ENCODE measurements at regions not wholly inside any gene's neighbourhood (a gene's known extent, or its start where the extent isn't known, plus 50 kb on each side); places are given as distances from the start of the nearest gene placed in this dataset.
A peak's percentile ranks its signal among the peaks of the same experiment; 100 is the strongest.

DNA sequence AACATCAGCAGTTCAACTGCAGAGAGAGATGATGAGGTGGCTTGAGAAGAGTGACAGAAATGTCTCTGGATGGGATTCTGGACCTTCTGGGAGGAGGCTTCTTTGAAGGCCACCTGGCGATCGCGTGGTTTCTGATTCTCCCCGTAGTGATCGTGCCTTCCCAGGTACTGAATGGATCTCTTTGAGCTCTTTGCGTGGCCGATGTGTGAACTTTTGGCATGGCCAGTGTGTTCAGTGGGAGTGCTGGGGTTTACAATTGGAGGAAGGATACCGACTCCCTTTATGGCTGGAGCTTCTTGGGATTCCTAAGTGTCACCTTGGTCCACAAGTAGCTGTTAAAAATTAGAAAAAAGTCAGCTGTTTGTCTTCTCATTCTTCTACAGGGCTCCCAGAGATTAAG, 374.7 kb downstream of the C12orf75 start:
- DNase-seq (ENCODE audit: low read depth): no peak

DNA sequence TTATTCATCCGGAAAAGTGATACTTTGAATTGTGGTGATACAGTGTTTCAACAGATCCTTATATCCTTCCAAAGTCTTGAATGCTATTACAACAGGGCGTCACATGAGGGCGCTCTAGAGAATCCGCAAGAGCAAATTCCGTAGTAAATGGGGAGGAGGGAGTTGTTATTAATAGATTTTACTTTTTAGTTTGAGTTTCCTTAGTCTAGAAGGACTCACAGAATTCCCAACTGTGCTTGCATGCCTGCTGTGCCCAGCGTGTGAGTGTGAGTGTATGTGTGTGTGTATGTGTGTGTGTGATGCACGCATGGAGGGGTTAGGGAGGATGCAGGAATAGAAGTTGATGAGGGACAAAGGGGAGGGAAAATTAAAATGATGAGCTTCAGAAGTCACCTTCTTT, 375.3 kb downstream of the C12orf75 start:
- peak; percentile 29 for DNase-seq (ENCODE audit: low read depth)

DNA sequence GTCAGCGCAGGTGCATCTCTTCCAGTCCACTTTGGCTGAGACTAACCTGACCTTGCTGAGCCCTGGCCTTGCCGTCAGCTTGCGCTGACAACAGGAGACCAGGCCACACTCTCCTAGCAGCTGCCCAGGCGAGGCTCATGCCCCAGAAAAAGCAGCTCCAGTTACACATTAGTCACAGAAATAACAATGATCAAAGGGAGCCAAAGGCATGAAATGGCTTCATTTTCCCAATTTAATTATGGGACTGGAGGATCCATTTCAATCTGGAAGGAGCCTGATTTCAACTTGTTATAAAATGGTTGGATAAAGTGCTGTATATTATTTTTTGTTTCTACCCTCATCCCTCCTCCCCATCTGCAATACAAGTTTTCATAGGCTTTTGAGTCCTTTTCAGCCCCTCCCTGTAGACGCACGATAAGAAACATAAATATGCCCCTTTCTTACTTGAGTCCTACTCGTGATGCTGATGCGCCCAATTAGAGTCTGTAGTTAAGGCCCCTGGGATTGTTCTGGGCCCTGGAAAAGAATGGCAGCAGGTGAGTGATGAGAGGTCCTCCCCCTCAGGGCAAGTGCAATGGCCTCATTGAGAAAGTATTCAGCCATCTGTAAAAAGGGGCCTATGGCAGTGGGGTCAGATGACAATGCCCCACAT, 376.0 kb downstream of the C12orf75 start:
- no peak for DNase-seq (ENCODE audit: low read depth)

DNA sequence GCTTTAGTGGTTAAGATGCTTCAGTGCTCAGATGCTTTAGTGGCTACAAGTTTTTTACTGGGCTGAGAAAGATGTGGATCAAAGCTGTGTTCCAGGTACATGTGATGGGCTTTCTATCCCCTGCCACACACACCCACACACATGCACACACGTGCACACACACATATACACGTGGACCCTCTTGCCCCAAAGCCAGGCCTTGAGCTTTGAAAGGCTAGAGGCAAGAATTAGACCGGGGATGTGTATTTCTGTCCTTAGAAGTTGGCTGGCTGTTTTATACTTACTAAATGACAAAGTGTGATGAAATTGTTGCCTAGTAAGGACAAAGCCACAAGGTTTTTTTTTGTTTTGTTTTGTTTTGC, 376.5 kb downstream of the C12orf75 start:
- DNase-seq (ENCODE audit: low read depth): no peak

DNA sequence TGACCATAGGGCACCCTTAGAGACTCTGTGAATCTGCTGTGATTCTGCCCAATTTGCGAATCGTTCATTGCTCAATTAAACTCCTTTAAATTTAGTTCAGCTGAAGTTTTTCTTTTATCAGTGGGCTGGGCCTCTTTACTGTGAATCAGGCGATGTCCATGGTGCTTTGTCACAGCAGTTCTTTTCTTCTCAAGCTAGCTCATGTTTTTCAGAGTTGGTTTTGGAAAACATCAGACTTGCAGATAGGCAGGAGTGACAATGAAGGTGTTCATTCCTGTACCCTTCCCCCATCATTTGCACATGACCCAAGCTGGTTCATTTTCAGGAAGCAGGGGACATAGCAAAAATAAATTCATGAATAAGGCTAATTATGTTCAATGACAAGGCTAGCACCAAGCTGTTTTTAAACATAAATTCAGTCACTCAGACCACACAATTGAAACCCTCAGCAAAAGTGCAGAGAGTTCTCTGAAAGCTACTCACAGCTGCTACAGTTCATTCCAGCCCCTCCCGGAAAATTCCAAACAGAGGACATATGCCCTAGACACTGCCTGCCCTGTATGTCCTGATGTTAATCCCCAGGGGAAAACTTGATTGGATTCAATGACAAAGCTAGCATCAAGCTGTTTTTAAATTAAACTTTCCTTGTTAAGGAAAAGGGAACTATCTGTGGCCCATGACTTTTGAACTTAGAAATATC, 383.3 kb downstream of the C12orf75 start:
- DNase-seq (ENCODE audit: low read depth): no peak

DNA sequence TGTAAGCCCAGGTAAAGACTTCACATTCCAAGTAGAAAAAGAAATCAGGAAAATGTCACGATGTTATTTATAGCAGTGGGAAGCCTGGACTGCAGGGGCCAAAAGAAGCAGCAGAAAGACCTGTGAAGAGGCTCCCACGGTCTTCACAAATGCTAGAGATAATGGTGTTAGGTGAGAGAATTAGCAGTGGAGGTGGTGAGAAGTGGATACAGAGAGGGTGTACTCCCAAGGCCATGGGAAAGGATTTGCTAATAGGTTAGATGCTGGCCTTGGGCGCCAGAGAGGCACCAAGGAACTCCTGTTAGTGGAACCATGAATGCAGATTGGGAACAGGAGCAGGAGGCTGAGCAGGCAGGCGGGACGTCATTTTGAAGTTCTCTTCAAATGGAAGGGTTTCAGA, 386.1 kb downstream of the C12orf75 start:
- DNase-seq (ENCODE audit: low read depth): no peak

DNA sequence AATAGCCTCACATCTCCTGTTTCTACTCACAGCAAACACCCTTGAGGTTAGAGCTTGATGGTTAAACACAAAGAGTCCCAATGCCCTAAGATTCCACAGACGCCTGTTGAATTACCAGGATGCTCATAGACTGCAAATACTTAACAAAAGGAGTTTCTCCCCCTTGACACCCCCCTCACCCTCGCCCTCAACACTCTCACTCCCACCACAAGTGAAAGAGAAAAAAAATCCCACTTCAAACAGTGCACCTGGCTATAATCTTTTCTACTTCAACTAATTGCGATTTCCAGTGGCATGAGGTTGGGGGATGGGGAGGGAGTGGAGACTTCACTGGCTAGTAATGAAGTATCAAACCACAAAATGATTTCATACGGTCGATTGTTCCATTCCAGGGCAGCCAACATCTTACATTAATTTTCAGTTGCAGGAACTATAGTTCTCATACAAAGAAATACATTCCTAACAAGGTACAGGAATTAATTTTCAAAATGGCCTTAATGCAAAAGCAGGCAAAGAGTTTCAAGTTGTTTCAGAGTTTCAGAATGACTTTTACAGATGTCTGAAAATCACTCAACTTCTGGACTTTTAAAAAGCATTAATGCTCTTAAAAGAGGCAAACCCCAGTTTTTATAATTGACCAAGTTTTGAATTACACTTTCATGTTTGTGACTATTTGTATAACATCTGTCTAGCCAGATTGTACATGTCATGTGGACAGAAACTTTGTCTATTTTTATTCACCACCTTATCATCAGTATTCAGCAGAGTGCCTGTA, 390.7 kb downstream of the C12orf75 start:
- DNase-seq (ENCODE audit: low read depth): no peak

DNA sequence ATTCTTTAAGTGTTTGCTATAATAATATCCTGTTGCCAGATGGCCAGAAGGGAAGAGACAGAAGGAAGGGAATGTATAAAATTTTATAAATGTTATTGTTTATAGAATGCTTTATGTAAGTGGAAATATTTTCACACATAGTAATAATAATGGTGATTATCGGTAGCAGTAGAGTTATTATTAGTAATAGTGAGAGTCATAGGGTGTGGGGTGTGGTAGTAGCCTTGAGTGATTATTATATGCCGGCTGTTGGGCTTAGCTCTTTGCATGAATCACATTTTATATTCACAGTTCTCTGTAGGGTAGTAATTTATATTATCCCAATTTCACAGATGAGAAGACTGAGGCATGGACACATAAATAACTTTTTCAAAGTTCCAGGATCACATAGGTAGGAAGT, 391.4 kb downstream of the C12orf75 start:
- DNase-seq (ENCODE audit: low read depth): no peak

DNA sequence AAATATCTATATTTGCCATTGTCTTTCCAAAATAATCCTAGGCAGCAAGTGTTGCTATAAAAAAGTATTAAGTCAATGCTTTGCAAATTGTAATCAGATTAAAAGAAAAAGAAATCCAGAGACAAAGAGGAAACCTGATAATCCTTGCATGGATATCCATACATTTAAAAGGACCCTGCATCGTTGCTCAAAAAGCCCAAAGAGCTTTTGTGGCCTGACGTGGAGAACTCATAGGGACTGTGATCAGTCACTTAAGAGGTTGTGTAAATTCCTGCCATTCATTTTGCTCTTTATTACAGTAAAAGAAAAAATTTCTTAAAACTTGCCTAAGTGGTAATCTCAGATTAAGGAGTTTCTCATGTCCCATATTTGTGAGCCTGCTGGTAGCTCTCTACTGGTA, 392.6 kb downstream of the C12orf75 start:
- no peak for DNase-seq (ENCODE audit: low read depth)

DNA sequence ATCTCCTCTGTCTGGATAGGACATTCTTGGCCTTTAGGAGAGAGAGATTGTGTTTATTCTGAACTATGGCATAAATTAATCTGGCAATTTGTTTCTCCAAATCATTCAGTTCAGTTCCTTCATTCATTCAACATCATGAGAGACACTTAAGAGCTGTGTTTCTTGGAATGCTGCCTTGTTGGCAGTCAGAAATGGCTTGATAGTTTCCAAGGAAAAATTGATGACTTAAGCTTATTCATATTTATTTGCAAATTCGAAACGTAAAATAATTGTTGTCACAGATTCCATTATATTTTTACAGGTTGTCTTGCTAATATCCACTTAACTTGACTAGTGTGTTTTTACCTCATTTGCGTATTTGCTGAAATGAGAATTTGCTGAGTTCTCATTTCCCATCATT, 393.0 kb downstream of the C12orf75 start:
- no peak for DNase-seq (ENCODE audit: low read depth)

DNA sequence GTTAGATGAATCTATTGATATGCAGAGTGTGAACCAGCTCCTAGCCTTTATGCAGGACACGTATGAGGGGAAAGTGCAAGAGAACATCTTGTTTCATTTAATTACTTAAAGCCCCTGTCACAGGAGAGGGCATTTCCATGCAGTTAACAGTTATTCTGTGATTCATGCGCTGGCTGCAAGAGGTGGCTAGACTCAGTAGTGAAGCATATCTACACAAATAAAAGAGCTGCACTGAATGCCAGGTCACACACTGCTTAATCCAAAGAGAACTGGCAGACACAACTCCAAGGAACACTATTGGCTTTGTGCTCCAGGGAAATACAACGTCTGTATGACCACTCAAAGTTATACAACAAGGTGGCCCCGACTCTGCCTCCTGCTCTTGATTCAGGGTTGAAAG, 394.1 kb downstream of the C12orf75 start:
- no peak for DNase-seq (ENCODE audit: low read depth)

DNA sequence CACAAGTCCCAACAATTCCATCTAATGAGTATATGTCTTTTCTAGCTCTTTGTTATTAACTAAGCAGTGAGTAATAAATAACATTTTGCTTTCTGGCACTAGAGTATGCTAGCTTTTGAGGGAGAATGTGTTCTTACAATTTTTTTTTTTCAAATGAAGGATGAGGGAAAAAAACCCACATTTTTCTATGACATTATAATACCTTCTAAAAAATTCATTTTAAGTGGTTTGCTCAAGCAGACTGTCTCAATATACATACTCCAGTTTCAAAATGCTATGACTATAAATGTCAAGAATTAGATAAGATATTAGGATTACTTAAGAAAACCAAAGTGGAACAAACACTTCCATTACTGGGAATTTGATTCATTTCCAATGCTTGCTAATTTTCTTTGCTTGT, 394.6 kb downstream of the C12orf75 start:
- no peak for DNase-seq (ENCODE audit: low read depth)

DNA sequence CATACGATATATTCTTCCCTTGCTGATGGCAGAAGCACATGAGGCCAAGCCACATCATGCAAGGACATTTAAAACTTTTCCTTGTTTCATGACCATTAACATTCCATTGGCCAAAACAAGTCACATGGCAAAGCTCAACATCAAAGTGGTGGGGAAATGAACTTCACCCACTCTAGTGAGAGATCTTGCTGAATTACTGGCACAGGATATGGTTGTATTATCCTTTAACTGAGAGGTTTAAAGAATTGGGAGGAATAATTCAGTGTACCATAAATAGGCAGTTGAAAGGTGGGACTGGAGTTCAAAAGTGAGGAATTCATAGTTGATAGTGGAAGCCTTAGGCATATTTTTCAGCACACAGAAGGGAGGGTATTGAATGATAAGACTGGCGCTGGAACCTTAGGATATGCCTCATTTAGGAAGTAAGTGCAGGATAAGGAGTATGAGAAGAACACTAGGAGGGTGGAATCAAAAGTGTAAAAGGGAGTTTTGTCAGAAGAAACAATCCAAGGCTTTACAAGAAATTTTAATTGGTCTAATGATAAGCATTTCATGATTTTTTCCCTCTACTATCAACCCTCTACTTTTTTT, 398.8 kb downstream of the C12orf75 start:
- DNase-seq (ENCODE audit: low read depth): no peak

DNA sequence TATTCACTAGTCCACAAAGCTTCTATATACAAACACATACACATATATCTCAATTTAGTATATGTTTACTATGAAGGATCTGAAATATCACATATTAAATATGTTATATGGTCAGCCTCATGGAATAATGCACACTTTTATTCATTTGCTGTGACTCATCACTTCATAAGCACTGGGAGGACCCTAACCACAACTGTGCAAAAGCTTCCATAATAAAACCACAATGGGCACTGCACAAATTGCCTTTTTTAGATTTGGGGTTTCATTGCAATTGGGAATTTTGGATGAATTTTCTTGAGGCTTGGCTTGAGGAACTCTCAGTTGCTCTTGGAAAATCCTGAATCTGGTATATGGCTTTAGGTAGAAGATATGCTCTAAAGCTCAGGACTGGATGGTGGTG, 399.4 kb downstream of the C12orf75 start:
- no peak for DNase-seq (ENCODE audit: low read depth)

DNA sequence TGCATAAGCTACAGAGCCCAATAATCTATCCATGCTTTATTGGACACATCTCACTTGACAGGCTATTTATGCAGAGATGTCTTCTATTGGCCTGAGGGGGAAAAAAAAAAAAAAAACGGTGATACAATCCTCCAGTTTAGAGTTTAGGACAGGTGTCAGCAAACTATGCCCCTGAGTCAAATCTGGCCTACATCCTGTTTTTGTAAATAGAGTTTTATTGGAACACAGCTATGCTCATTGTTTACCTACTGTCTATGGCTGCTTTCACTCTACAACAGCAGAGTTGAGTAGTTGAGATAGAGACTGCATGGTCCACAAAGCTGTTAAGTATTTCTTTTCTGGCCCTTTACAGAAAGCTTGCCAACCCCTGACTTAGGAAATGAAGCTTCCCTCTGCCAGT, 403.1 kb downstream of the C12orf75 start:
- DNase-seq (ENCODE audit: low read depth): no peak

DNA sequence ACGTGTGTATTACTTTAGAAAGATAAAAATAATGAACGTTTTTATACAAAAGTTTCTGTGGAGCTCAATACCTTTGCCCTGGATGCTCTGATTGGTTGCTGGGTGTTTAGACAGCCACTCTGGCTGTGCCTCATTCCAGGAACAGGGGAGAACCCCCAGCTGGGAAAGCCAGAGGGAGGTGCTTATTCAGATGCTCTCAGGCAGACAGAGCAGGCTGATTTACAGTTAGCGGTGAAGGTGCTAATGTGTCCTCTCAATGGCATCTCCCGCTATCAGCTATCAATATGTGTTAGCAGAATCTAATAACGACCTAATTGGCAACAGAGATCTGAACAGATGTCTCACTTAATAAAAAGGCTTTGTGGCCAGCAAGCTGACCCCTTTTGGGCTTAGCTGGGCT, 402.3 kb downstream of the NUAK1 start:
- no peak for DNase-seq (ENCODE audit: low read depth)

DNA sequence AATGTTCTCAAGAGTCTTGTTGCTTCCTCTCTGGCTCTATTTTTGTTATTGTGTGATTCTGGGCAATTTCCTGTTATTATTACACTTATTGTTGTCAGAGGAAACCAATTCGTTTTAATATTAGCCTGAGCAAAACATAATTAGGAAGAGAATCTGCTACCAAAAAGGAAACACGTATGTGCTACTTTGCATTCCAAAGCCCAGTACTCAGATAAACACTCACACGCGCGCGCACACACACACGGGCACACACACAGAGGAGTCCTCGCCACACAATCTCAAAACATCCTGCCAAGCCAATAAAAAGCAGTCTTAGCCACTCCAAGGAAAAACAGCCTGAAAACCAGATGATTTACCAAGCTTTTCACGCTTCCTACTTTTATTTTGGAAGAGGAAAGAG, 400.7 kb downstream of the NUAK1 start:
- DNase-seq (ENCODE audit: low read depth): no peak

DNA sequence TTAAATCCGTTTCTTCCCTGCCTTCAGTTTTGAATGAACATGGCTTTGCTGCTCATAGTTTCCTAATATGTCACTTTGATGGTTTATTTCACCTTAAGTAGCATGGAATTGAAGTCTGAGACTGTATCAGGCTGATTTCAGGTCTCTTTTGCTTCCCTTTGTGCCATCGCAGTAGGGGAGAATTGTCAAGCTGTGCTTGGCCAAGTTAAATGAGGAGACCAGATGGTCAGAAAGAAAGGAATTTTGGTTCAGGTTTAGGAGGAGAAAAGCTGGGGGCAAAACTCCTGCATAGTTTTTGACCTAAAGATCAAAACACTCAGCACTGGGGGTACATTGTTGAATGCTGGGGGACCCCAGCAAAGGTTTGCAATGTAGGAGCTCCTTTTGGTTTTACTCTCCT, 398.4 kb downstream of the NUAK1 start:
- DNase-seq (ENCODE audit: low read depth): no peak

DNA sequence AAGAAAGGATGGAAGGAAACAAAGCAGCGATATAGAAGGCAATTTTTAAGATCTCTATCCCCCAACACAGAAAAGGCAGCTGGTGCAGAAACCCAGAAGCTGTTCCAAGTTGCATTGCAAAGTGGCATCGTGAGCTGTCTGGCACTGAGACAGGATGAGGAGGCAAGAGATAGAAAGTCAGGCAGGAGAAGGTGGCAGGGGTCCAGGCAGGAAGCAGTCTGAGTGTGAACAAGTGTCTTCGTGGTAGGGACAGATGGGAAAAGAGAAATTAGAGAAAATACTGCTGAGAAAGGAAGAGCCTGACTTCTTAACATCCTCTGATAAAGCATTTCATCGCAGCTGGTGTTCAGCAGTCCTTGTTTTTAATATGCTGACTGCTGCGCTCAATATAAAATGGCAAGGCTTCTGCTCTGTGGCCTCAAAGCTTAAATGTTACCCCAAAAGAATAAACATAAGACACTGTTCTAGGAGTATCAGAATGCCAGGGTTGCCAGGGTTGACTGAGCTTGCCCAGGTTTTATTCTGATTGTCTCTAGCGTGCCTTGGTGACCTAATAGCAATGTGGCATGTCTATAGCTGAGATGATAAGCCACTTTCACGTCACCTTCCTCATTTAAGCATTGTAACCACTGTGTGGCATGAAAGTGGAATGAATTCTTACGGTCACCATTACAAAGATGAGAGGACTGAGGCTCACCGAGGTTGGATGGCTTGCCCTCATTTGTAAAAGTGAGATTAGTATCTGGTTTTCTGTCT, 397.6 kb downstream of the NUAK1 start:
- DNase-seq (ENCODE audit: low read depth): no peak

DNA sequence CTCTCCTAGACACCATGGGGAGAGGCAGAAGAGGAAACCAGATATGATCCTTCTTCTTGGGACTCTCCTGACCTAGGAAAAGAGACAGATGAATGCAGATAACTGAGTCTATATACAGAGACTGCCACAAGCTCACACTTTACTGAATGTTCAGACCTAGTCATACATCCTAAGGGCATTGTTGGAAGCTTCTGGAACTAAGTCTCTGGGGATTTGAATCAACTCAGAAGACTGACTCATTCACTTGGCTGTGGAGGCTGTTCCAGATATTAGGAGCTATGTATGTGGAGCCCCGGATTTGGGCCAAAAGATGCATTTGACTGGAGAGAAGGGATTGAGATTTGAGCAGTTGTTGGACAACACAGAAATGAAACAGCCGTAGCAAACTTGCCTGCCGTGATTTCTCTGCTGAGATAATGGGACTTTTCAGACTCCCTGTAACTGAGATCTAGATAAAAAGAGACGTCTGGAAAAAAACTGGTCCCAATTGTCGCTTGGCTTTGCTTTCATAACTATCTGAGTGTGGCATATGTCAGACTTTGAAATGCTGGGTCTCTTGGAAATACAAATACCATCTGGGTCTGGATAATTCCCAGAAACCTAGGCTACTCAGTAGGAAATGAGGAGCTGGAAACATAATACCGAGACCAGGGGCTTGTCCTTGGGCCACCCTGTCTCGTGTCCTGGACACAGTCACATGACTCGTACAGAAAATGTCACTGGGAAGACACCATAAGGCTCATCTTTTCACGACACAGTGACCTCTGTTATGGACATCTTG, 396.8 kb downstream of the NUAK1 start:
- DNase-seq (ENCODE audit: low read depth): no peak

DNA sequence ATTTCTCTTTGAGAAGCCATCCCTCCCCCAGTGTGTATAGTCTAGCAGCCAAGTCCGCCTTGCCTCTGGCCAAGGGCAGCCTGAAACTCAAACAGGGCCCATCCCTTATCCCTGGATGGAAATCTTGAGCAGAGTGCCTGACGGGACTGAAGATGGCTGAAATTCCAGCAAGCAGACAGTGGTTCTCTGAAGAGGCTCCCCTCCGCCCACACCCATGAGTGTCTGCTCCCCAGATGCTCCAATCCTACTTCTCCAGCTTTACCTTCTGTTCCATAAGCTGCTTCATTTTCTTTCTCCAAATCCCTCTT, 396.2 kb downstream of the NUAK1 start:
- DNase-seq (ENCODE audit: low read depth): no peak
